Mesothelial cell of epicardium (in vitro differentiated cells): ENCODE measurements at regions not wholly inside any gene's neighbourhood (a gene's known extent, or its start where the extent isn't known, plus 50 kb on each side); places are given as distances from the start of the nearest gene placed in this dataset.

Source experiments
- DNase-seq, 2 experiments: peaks; one replicate each; pipeline ENCODE4 v3.0.0; 2021; ENCODE audit warnings: low spot score in 2 of 2; ENCODE audit not compliant: unreplicated experiment in 2 of 2
- H3K27ac Mint-ChIP-seq: 2 replicates; pipeline ENCODE4 v1.8.0; 2021; ENCODE audit warnings: mixed read lengths
- H3K27me3 Mint-ChIP-seq: 2 replicates; pipeline ENCODE4 v1.8.0; 2021; ENCODE audit warnings: low read depth, mixed read lengths
- H3K36me3 Mint-ChIP-seq: 2 replicates; pipeline ENCODE4 v1.8.0; 2021; ENCODE audit warnings: mixed read lengths
- H3K4me1 Mint-ChIP-seq: 2 replicates; pipeline ENCODE4 v1.8.0; 2021; ENCODE audit warnings: mixed read lengths
- H3K4me3 Mint-ChIP-seq: 2 replicates; pipeline ENCODE4 v1.8.0; 2021; ENCODE audit warnings: mild to moderate bottlenecking, moderate library complexity, mixed read lengths
- H3K9me3 Mint-ChIP-seq: 2 replicates; pipeline ENCODE4 v1.8.0; 2021; ENCODE audit warnings: mixed read lengths
- CTCF ChIP-seq: fragments of 200-600 bp; sonication (generic); IDR thresholded peaks from one replicate; pipeline ENCODE4 v1.5.0; 2021; ENCODE audit warnings: antibody characterized with exemption; ENCODE audit not compliant: unreplicated experiment

- Mint-ChIP-seq H3K27ac (no peak overlapping the region), H3K36me3 (no peaks in the 10 kb centered on the region), H3K9me3 (no peaks in the 10 kb centered on the region), H3K27me3 (no peaks in the 10 kb centered on the region), H3K4me1 (peaks cover 6% of the 10 kb centered on the region), H3K4me3 (no peak overlapping the region)
- no peak for DNase-seq
- no peak for TF ChIP-seq CTCF
Measured at GRCh38 chr22:34849965-34850364, 216.0 kb upstream of the ISX start.

- Mint-ChIP-seq H3K4me1 (peaks cover 6% of the 10 kb centered on the region), H3K27ac (no peak overlapping the region), H3K36me3 (no peaks in the 10 kb centered on the region), H3K27me3 (no peaks in the 10 kb centered on the region), H3K4me3 (no peak overlapping the region), H3K9me3 (no peaks in the 10 kb centered on the region)
- no peak for TF ChIP-seq CTCF
- DNase-seq: no peak
Measured at GRCh38 chr22:34851918-34852662, 213.9 kb upstream of the ISX start.

GRCh38 chr22:34855471-34855870 lies 210.5 kb upstream of the ISX start:
- Mint-ChIP-seq H3K27me3 (no peaks in the 10 kb centered on the region), H3K36me3 (no peaks in the 10 kb centered on the region), H3K27ac (no peak overlapping the region), H3K4me3 (no peak overlapping the region), H3K9me3 (peaks cover 7% of the 10 kb centered on the region), H3K4me1 (peaks cover 2% of the 10 kb centered on the region)
- TF ChIP-seq CTCF: no peak
- no peak for DNase-seq

GRCh38 chr22:34858066-34858465 lies 207.9 kb upstream of the ISX start:
- no peaks in the 10 kb centered on the region for H3K27me3 Mint-ChIP-seq
- TF ChIP-seq CTCF: no peak
- no peak overlapping the region for H3K27ac Mint-ChIP-seq
- H3K36me3 Mint-ChIP-seq: no peaks in the 10 kb centered on the region
- H3K9me3 Mint-ChIP-seq: peaks cover 7% of the 10 kb centered on the region
- H3K4me1 Mint-ChIP-seq: peaks cover 2% of the 10 kb centered on the region
- no peak for DNase-seq
- H3K4me3 Mint-ChIP-seq: no peak overlapping the region

GRCh38 chr22:34861787-34862186 lies 204.2 kb upstream of the ISX start:
- H3K27me3 Mint-ChIP-seq: no peaks in the 10 kb centered on the region
- H3K36me3 Mint-ChIP-seq: no peaks in the 10 kb centered on the region
- no peak overlapping the region for H3K4me3 Mint-ChIP-seq
- TF ChIP-seq CTCF: no peak
- peaks cover 10% of the 10 kb centered on the region for H3K9me3 Mint-ChIP-seq
- no peak for DNase-seq
- no peak overlapping the region for H3K27ac Mint-ChIP-seq
- H3K4me1 Mint-ChIP-seq: peaks cover 2% of the 10 kb centered on the region
